Peyer's patch (tissue), 4 donors: ENCODE measurements at regions not wholly inside any gene's neighbourhood (a gene's known extent, or its start where the extent isn't known, plus 50 kb on each side); places are given as distances from the start of the nearest gene placed in this dataset.
"Not testable (repeated sequence)": the region's sequence is repeated elsewhere in the genome, so short reads cannot be mapped to it uniquely, and the experiment has no call there.

Experiments used
- DNase-seq, 3 donors: peaks; one replicate each; pipeline ENCODE4 v3.0.0-alpha.2; 2017 to 2019
- H3K27ac ChIP-seq, 4 donors: fragments of 200-600 bp; sonication (generic); one replicate each; pipeline ENCODE4 v1.5.1; 2016 to 2019
- H3K27me3 ChIP-seq, 2 donors: fragments of 200-600 bp; sonication (generic); one replicate each; pipeline ENCODE4 v1.5.1; 2019
- H3K36me3 ChIP-seq, 3 donors: fragments of 200-600 bp; sonication (generic); one replicate each; pipeline ENCODE4 v1.5.1; 2016 to 2019
- H3K4me1 ChIP-seq, 4 donors: fragments of 200-600 bp; sonication (generic); one replicate each; pipeline ENCODE4 v1.5.1; 2016 to 2019
- H3K4me3 ChIP-seq, 4 donors: fragments of 200-600 bp; sonication (generic); 1 replicate in 3 of 4; 2 replicates in 1 of 4; pipeline ENCODE4 v1.5.1; 2016 to 2019; ENCODE audit warnings: mild to moderate bottlenecking in 1 of 4
- H3K9me3 ChIP-seq, 4 donors: fragments of 200-600 bp; sonication (generic); one replicate each; pipeline ENCODE4 v1.5.1; 2016 to 2019; ENCODE audit warnings: mild to moderate bottlenecking in 1 of 4
- CTCF ChIP-seq, 6 experiments: fragments of 450-650 bp in 4 of 6; fragments of 200-600 bp in 2 of 6; sonication (generic) in 1 of 6; IDR thresholded peaks; one replicate each; pipeline ENCODE4 v1.5.1; 2017 to 2019; ENCODE audit warnings: antibody characterized with exemption in 6 of 6, mild to moderate bottlenecking in 3 of 6, moderate library complexity in 1 of 6
- POLR2A ChIP-seq, 2 donors: fragments of 450-650 bp; IDR thresholded peaks; one replicate each; pipeline ENCODE4 v1.5.1; 2017; ENCODE audit warnings: antibody characterized with exemption in 2 of 2, mild to moderate bottlenecking in 2 of 2, moderate library complexity in 2 of 2

GRCh38 chr2:216930716-216931115 lies 70.9 kb upstream of the TNP1 start:
- TF ChIP-seq CTCF (IDR thresholded peaks at IDR 0.05), result no peak
- Histone ChIP-seq H3K27me3 (no peaks in the 10 kb centered on the region), H3K4me3 (no peak overlapping the region), H3K4me1 (no peaks in the 10 kb centered on the region), H3K27ac (no peak overlapping the region), H3K9me3 (no peaks in the 10 kb centered on the region), H3K36me3 (no peaks in the 10 kb centered on the region)
- DNase-seq, result no peak

- not testable (repeated sequence) for H3K9me3 ChIP-seq, H3K27ac ChIP-seq, H3K27me3 ChIP-seq, H3K4me3 ChIP-seq, H3K36me3 ChIP-seq, H3K4me1 ChIP-seq, DNase-seq
These were observed 69.5 kb upstream of the TNP1 start for GRCh38 chr2:216929338-216929737.

GRCh38 chr2:216927163-216927562 lies 67.3 kb upstream of the TNP1 start:
- Histone ChIP-seq H3K36me3 (no peaks in the 10 kb centered on the region), H3K4me1 (no peaks in the 10 kb centered on the region), H3K27ac (no peak overlapping the region), H3K4me3 (no peak overlapping the region), H3K27me3 (no peaks in the 10 kb centered on the region), H3K9me3 (no peaks in the 10 kb centered on the region)
- DNase-seq, result no peak
- TF ChIP-seq POLR2A (IDR thresholded peaks at IDR 0.05) (no peak), CTCF (IDR thresholded peaks at IDR 0.05) (no peak)

- Histone ChIP-seq H3K27ac (no peak overlapping the region), H3K27me3 (no peaks in the 10 kb centered on the region), H3K36me3 (no peaks in the 10 kb centered on the region), H3K4me3 (no peak overlapping the region), H3K9me3 (no peaks in the 10 kb centered on the region), H3K4me1 (no peaks in the 10 kb centered on the region)
- TF ChIP-seq CTCF (IDR thresholded peaks at IDR 0.05), result no peak
- no peak for TF ChIP-seq POLR2A (IDR thresholded peaks at IDR 0.05)
- DNase-seq, result no peak
These were observed 65.9 kb upstream of the TNP1 start for GRCh38 chr2:216925636-216926366.

GRCh38 chr2:216925006-216925405 lies 65.1 kb upstream of the TNP1 start:
- Histone ChIP-seq H3K27ac (no peak overlapping the region), H3K9me3 (no peaks in the 10 kb centered on the region), H3K4me1 (no peaks in the 10 kb centered on the region), H3K4me3 (no peak overlapping the region), H3K36me3 (no peaks in the 10 kb centered on the region), H3K27me3 (no peaks in the 10 kb centered on the region)
- TF ChIP-seq CTCF (IDR thresholded peaks at IDR 0.05) (no peak), POLR2A (IDR thresholded peaks at IDR 0.05) (no peak)
- DNase-seq, result no peak

GRCh38 chr2:216923706-216924105 lies 63.8 kb upstream of the TNP1 start:
- Histone ChIP-seq H3K36me3 (no peaks in the 10 kb centered on the region), H3K4me1 (no peaks in the 10 kb centered on the region), H3K27ac (no peak overlapping the region), H3K9me3 (no peaks in the 10 kb centered on the region), H3K27me3 (no peaks in the 10 kb centered on the region), H3K4me3 (no peak overlapping the region)
- TF ChIP-seq CTCF (IDR thresholded peaks at IDR 0.05), result no peak
- TF ChIP-seq POLR2A (IDR thresholded peaks at IDR 0.05), result no peak
- DNase-seq, result no peak
